Activated CD8-positive, alpha-beta memory T cell treated with anti-CD3 and anti-CD28 coated beads, Interleukin-2, amount 50 U/mL, for 4 hours (primary cell): ENCODE measurements at regions not wholly inside any gene's neighbourhood (a gene's known extent, or its start where the extent isn't known, plus 50 kb on each side); places are given as distances from the start of the nearest gene placed in this dataset.
"Not testable (repeated sequence)": the region's sequence is repeated elsewhere in the genome, so short reads cannot be mapped to it uniquely, and the experiment has no call there.

ENCODE experiments used
- DNase-seq: peaks from one replicate; pipeline ENCODE4 v3.0.0-alpha.2; 2020

DNA sequence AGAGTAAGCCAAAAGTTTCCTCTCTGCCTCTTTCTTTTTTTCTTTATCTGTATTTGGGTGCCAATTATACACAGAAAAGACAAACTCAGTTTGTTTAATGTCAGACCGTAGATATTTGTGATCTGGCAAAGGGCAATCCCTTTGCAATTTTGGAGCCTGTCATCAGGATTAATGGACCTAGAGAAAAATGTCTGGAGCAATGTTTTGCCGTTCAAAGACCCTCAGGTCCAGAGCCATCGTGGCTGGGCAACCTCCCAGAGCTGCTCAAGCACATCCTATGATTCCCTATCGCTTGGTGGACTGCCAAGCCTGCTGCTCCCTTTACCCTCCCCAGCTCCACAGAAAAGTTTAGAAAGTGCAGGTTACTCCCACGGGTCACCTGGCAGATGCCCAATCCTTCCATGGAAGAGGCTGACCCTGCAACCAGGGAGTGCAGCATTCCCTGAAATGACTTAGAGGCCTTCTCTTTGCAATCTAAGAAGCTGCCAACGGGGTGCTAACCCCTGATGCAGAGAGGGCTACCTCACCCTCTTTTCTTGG is 112.5 kb upstream of the NGF start:
- DNase-seq, result no peak

DNA sequence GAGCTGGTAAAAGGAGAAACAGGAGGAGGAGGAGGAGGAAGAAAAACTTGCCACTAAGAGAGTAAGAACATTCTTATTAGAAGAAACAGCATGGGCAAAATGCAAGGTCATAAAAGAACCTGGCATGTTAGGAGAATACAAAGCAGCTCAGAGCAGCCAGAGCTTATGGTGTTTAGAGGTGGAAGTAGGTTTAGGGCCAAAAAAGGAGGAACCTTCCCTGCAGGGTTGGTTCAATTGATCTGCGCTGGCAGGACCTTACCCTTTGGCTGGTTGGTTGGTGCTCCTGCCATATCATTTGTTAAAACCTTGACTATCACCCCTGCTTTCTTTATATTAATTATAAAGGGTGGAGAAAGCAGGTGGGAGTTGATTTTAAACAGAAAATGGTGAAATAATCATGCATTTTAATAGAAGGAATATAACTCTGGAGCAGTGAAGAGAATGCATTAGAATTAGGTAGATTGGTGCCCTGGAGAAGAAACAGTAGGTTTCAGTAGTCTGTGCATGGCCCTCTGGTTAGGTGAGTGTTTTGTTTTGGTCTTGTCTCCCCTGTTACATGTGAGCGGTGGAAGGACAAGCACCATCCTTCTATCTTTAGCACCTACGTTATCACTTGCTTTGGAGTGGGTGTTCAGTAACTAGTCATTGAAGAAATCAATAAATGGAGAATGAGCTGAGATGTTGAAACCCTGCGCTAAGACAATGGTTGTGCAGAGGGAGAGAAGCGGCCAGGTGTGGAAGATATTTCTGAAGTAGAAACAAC is 110.4 kb upstream of the NGF start:
- DNase-seq, result no peak

GRCh38 chr1:115447672-115448071 is 109.6 kb upstream of the NGF start:
- DNase-seq, result no peak

DNA sequence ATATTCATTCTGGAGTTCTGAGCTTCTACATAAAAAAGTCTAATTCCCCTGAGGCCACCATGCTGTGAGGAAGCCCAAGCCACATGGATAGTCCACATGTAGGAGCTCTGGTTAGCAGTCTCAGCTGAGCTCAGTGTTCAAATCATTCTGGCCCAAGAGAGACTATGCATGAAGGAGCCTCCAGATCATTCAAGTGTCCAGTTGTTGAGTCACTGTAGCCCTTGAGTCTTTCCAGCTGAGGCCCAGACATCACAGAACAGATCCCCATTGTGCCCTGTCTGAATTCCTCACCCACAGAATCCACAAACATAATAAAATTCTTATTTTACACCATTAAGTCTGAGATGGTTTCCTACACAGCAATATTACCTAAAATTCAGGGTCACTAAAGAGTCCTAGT is 107.0 kb upstream of the NGF start:
- DNase-seq, result no peak

DNA sequence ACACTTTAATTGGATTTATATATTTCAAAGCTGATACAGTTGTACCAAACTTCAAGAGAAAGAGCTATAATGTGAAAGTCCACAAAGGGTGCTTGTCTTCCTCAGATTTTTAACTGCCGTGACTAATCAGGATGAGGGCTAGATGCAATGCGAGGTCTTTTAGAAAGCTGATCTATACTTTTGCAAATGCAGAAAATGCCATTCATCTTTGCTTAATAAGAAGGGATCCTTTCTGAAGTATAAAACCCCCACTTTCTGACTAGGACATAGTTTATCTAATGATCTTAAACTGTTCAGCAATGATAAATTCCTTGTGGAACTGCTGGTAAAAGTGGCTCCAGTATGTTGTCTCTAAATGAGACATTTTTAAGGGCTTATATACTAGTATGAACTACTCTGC is 102.7 kb upstream of the NGF start:
- DNase-seq, result no peak

GRCh38 chr1:115439520-115439919 is 101.5 kb upstream of the NGF start:
- not testable (repeated sequence) for DNase-seq

GRCh38 chr1:115437196-115437595 is 99.1 kb upstream of the NGF start:
- DNase-seq, result no peak

- no peak for DNase-seq
Observed at GRCh38 chr1:115436596-115436995, 98.5 kb upstream of the NGF start.

GRCh38 chr1:115433483-115433882 is 95.4 kb upstream of the NGF start:
- no peak for DNase-seq

- no peak for DNase-seq
Observed at GRCh38 chr1:115432061-115432460, 94.0 kb upstream of the NGF start.

GRCh38 chr1:115430441-115431158 is 92.6 kb upstream of the NGF start:
- DNase-seq, result no peak

GRCh38 chr1:115429884-115430283 is 91.8 kb upstream of the NGF start:
- DNase-seq, result no peak

- no peak for DNase-seq
Observed at GRCh38 chr1:115429241-115429640, 91.2 kb upstream of the NGF start.

DNA sequence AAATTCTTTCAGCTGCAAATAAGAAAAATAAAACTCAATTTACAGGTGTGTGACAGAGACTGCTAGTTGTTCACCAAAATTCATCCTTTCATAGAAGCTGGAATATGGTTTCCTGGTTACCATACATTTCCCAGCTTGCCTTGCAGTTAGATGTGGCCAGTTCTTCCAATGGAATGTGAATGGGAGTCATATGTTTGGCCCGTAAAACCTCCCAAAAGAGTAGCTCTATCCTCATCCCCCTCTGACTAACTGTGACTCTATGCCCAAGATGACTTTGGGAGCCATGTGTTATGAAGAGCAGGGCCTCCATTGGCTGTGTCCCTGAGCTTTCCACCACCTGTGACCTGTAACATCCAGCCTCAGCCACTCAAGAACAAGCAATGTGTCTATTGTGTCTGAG is 90.6 kb upstream of the NGF start:
- no peak for DNase-seq

DNA sequence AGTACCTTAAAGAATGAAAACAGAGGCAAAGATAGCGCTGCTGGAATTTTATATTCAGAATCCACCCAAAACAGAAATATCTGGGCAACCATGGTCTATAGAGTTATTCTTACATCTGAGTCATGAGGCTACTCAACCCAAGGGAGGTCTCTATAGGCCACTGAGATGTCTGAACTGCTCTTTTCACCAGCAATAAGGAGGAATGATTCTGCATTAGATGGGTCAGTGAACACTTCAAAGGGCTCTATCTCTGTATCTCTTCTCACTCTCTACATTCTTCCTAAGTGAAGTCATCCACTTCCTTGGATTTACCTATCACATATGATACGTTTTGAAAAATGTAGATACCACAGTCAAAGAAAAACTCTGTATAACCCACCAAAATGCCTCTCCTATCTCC is 90.2 kb upstream of the NGF start:
- no peak for DNase-seq

GRCh38 chr1:115426956-115427355 is 88.9 kb upstream of the NGF start:
- DNase-seq, result no peak

- no peak for DNase-seq
Observed at GRCh38 chr1:115426231-115426771, 88.3 kb upstream of the NGF start.

GRCh38 chr1:115425442-115425841 is 87.4 kb upstream of the NGF start:
- no peak for DNase-seq

- no peak for DNase-seq
Observed at GRCh38 chr1:115423776-115424175, 85.7 kb upstream of the NGF start.

- no peak for DNase-seq
Observed at GRCh38 chr1:115419571-115419970, 81.5 kb upstream of the NGF start.

GRCh38 chr1:115413621-115414020 is 75.6 kb upstream of the NGF start:
- no peak for DNase-seq

GRCh38 chr1:115413208-115413607 is 75.2 kb upstream of the NGF start:
- no peak for DNase-seq

GRCh38 chr1:115412733-115413132 is 74.7 kb upstream of the NGF start:
- DNase-seq, result no peak

GRCh38 chr1:115412286-115412685 is 74.2 kb upstream of the NGF start:
- no peak for DNase-seq
